ENCODE measurements at regions not wholly inside any gene's neighbourhood (a gene's known extent, or its start where the extent isn't known, plus 50 kb on each side); places are given as distances from the start of the nearest gene placed in this dataset.
"Not testable (repeated sequence)": the region's sequence is repeated elsewhere in the genome, so short reads cannot be mapped to it uniquely, and the experiment has no call there.

DNA sequence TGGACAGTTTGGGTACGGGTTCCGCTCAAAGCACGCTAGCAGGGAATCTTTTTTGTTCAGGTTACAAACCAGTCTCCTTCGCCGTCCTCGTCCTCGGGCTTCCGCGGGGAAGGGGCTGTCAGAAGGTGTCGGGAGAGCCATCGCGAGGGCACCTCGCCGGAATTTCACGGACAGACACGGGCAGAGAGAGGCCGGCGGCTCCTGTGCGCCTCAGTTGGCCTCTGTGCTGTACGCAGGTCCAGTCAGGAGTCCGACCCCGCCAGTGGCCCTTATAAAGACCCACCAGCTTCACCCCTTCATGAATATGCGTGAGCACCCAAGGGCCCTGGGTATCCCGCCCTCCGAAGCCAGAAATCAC, 362.1 kb upstream of the DEFB115 start:
- H3K27me3 Mint-ChIP-seq (ENCODE audit: low read depth); H3K4me1 Mint-ChIP-seq; H3K27ac Mint-ChIP-seq; H3K36me3 Mint-ChIP-seq (ENCODE audit: low read depth); H3K4me3 Mint-ChIP-seq: not testable (repeated sequence)
- H3K9me3 Mint-ChIP-seq = peaks cover 16% of the 10 kb centered on the region

DNA sequence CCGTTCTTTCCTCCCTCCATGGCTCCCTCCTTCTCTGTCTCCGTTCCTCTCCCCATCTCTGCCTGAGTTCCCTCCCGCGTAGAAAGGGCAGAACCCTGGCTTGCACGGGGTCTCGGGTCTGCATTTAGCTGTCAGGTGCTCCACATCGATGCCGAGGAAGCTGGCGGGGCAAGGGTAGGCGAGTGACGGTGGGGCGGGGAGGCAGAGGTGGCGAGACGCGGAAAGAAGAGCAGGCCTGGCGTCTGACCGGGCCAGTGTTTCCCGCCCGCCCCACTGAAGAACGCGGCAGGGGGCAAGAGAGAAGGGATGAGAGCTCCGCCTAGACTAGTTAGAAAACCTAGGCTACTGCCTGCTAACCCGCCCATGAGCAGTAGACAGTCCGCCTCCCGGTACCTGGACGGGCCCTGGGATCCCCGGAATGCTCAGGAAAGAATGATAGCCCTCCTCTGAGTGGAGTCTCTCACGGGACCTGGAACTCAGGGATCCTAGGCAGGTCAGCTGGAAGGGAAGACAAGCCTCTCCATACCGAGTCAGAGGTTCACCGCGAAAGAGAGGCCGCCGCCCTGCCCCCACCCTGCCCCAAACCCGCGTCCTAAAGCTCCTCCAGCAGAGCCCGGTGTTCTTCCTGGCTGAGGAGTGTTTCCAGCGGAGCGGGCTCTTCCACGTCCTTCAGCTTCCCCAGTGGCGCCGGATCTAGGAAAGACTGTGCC, 357.9 kb upstream of the DEFB115 start:
- H3K4me3 Mint-ChIP-seq; H3K4me1 Mint-ChIP-seq; H3K27ac Mint-ChIP-seq; H3K36me3 Mint-ChIP-seq (ENCODE audit: low read depth); H3K27me3 Mint-ChIP-seq (ENCODE audit: low read depth): not testable (repeated sequence)
- H3K9me3 Mint-ChIP-seq = peaks cover 24% of the 10 kb centered on the region

DNA sequence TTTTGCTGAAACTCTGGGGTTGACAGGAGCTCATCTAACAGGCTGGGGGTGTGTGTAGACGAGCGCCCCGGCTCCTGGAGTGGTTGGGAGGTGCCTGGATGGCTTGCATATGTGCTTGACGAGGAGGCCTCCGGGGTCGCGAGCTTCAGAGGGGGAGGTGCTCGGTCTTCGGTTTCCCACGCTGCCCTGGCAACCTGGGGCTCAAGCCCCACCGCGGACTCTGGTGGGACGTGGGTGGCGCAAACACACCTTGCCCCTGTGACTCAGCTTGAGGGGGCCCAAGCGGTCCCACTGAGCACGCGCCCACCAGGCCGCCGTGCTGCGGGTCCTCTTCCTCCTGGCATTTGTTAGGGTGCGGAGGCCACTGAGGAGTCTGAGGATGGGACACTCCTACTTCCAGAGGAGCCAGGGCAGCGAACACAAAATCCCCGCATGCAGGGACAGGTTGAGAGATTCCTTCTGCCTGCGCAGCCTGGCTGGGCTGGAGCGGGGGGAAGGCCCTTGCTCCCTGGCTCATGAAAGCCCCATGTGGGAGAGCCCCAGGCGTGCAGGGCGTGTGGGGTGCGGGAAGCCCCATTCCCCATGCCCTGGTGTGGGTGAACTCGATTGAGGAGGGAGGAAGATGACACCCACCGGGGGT, 357.3 kb upstream of the DEFB115 start:
- H3K9me3 Mint-ChIP-seq = peaks cover 28% of the 10 kb centered on the region
- H3K4me1 Mint-ChIP-seq; H3K27ac Mint-ChIP-seq; H3K27me3 Mint-ChIP-seq (ENCODE audit: low read depth); H3K36me3 Mint-ChIP-seq (ENCODE audit: low read depth); H3K4me3 Mint-ChIP-seq: not testable (repeated sequence)

DNA sequence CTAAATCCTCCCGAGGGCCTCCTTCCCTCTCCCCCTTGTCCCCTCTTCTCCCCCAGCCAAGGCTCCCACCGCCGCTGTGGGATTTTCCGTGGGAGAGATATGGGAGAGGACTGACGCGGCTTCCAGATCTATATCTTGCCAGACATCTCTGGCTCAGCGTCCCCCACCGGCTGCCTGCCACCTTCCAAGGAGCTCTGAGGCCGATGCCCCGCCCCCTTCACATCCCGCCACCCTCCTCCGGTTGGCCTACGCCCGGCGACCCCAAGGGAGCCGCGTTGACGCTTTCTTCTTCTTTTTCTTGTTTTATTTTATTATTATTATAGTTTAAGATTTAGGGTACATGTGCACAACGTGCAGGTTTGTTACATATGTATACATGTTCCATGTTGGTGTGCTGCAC, 352.2 kb upstream of the DEFB115 start:
- H3K4me1 Mint-ChIP-seq; H3K27ac Mint-ChIP-seq; H3K27me3 Mint-ChIP-seq (ENCODE audit: low read depth); H3K4me3 Mint-ChIP-seq: not testable (repeated sequence)
- Mint-ChIP-seq H3K36me3 (ENCODE audit: low read depth) (peaks cover 14% of the 10 kb centered on the region), H3K9me3 (peaks cover 57% of the 10 kb centered on the region)

DNA sequence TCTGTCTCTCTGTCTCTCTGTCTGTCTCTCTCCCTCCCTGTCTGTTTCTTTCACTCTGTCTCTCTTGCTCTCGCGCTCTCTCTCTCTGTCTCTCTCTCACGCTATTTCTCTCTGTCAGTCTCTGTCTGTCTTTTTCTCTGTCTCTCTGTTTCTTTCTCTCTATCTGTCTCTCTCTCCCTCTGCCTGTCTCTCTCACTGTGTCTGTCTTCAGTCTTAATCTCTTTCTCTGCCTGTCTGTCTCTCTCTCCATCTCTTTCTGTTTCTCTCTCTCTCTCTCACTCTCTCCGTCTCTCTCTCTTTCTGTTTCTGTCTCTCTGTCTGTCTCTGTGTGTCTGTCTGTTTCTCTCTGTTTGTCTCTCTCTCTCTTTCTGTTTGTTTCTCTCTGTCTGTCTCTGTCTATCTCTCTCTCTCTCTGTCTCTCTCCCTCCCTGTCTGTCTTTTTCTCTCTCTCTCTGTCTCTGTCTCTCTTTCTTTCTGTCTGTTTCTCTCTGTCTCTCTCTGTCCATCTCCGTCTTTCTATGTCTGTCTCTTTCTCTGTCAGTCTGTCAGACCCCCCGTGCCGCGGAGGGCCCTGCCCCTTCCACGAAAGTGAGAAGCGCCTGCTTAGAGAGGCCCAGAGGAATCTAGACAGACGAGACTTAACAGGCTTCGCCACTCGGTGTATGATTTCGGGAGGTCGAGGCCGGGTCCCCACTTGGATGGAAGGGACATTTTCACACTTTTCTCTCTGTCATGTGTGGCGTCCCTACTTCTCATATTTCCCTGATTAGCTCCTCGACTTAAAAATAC, 346.3 kb upstream of the DEFB115 start:
- Mint-ChIP-seq H3K27ac (no peak overlapping the region), H3K4me3 (no peak overlapping the region), H3K4me1 (no peaks in the 10 kb centered on the region), H3K27me3 (ENCODE audit: low read depth) (peaks cover 8% of the 10 kb centered on the region), H3K36me3 (ENCODE audit: low read depth) (peaks cover 33% of the 10 kb centered on the region), H3K9me3 (peaks cover 73% of the 10 kb centered on the region)
- TF ChIP-seq, protein P1, sequence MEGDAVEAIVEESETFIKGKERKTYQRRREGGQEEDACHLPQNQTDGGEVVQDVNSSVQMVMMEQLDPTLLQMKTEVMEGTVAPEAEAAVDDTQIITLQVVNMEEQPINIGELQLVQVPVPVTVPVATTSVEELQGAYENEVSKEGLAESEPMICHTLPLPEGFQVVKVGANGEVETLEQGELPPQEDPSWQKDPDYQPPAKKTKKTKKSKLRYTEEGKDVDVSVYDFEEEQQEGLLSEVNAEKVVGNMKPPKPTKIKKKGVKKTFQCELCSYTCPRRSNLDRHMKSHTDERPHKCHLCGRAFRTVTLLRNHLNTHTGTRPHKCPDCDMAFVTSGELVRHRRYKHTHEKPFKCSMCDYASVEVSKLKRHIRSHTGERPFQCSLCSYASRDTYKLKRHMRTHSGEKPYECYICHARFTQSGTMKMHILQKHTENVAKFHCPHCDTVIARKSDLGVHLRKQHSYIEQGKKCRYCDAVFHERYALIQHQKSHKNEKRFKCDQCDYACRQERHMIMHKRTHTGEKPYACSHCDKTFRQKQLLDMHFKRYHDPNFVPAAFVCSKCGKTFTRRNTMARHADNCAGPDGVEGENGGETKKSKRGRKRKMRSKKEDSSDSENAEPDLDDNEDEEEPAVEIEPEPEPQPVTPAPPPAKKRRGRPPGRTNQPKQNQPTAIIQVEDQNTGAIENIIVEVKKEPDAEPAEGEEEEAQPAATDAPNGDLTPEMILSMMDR (IDR thresholded peaks at IDR 0.05; ENCODE audit: unreplicated experiment in 3 of 3) = no peak

DNA sequence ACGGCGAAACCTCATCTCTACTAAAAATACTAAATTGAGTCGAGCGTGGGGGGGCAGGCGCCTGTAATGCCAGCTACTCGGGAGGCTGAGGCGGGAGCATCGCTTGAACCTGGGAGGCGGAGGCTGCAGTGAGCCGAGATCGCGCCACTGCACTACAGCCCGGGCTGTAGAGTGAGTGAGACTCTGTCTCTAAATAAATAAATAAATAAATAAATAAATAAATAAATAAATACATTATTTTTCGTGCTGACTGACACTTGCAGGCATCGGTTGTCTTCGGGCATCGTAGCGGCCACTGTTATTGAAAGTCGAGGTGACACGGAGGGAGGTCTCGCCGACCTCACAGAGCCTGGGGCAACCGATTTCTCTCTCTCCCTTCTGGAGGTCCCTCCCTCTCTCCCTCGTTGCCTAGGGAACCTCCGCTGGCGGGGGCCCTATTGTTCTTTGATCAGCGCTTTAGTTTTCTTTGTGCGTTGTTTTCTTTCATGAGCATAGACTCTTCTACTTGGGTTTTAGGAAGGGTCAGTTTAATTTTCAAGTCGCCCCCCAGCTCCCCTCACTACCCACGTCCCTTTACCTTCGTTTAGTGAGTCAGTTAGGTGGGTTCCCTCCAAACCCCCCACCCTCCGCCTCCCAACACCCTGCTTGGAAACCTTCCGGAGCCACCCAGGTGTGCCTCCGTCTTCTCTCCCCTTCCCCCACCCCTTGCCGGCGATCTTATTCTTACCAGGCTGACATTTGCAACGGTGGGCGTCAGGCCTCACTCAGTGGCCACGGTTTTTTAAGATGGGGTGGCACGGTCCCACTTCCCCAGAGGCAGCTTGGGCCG, 345.4 kb upstream of the DEFB115 start:
- not testable (repeated sequence) for H3K4me3 Mint-ChIP-seq; H3K27ac Mint-ChIP-seq; H3K27me3 Mint-ChIP-seq (ENCODE audit: low read depth); H3K4me1 Mint-ChIP-seq
- H3K36me3 Mint-ChIP-seq (ENCODE audit: low read depth) = peaks cover 33% of the 10 kb centered on the region
- peaks cover 66% of the 10 kb centered on the region for H3K9me3 Mint-ChIP-seq

DNA sequence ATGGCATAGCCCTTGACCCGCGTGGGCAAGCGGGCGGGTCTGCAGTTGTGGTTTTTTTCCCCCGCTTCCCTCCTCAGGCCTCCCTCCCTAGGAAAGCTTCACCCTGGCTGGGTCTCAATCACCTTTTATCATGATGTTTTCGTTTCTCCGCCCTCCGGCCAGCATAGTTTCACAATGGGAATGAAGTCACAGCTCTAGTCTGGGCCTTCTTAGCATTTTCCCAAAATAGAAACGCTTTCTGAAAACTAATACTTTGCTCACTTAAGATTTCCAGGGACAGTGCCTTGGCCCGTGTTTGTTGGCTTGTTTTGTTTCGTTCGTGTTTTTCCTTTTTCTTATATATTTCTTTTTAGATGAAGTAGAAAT, 344.8 kb upstream of the DEFB115 start:
- H3K4me3 Mint-ChIP-seq; H3K4me1 Mint-ChIP-seq; H3K27me3 Mint-ChIP-seq (ENCODE audit: low read depth); H3K27ac Mint-ChIP-seq: not testable (repeated sequence)
- Mint-ChIP-seq H3K36me3 (ENCODE audit: low read depth) (peaks cover 33% of the 10 kb centered on the region), H3K9me3 (peaks cover 60% of the 10 kb centered on the region)

DNA sequence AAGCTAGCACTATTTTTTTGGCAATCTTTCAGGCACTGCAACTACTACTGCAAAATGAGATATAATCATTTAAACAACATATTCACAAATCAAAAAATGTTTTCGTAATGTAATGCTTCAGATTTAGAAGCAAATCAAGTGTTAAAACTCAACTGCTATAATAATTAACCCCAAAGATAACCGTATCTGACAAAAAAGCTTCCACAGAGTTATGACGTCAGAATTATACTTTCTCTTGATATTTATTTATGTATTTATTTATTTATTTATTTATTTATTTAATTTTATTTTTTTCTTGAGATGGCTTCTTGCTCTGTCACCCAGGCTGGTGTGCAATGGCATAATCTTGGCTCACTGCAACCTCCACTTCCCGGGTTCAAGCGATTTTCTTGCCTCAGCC, 341.1 kb upstream of the DEFB115 start:
- not testable (repeated sequence) for H3K27me3 Mint-ChIP-seq (ENCODE audit: low read depth); H3K4me3 Mint-ChIP-seq; H3K4me1 Mint-ChIP-seq; H3K27ac Mint-ChIP-seq
- Mint-ChIP-seq H3K9me3 (peaks cover 43% of the 10 kb centered on the region), H3K36me3 (ENCODE audit: low read depth) (peaks cover 13% of the 10 kb centered on the region)

DNA sequence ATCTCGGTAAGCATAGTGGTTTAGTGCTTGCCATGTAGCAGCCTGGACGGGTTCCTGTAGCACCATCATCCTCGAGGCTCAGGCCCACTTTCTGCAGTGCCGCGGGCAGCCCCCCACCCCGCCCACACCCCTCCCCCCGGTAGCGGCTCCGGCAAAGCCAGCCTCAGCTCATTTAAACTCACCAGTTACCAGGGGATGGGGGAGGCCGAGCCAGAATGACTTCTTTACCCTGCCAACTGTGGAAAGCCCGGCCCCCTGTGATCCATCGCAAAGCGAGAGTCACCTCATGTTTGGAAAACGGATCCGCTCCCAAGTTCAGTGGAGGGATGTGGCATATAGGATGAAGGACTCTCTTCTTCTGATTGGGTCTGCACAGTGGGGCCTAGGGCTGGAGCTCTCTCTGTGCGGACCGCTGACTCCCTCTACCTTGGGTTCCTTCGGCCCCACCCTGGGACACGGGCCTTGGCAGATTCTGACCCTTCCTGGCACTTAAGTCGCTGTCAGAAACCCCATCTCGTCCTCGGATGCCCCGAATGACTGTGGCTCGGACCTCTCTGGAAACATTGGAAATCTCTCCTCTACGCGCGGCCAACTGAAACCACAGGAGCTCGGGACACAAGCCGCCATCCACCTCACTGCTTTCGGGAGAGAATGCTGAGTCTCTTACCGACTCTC, 337.8 kb upstream of the DEFB115 start:
- TF ChIP-seq, protein P1 (IDR thresholded peaks at IDR 0.05; ENCODE audit: unreplicated experiment in 3 of 3) = no peak
- H3K27ac Mint-ChIP-seq = no peak overlapping the region
- no peaks in the 10 kb centered on the region for H3K27me3 Mint-ChIP-seq (ENCODE audit: low read depth)
- H3K4me3 Mint-ChIP-seq = no peak overlapping the region
- peaks cover 28% of the 10 kb centered on the region for H3K9me3 Mint-ChIP-seq
- no peaks in the 10 kb centered on the region for H3K36me3 Mint-ChIP-seq (ENCODE audit: low read depth)
- no peaks in the 10 kb centered on the region for H3K4me1 Mint-ChIP-seq
